ENCODE measurements at regions not wholly inside any gene's neighbourhood (a gene's known extent, or its start where the extent isn't known, plus 50 kb on each side); places are given as distances from the start of the nearest gene placed in this dataset.

- Histone ChIP-seq H3K9ac (ENCODE audit: low read depth in 1 of 2, low read length in 2 of 2) (no peak overlapping the region), H3K27ac (ENCODE audit: low read depth in 1 of 2, low read length in 2 of 2) (no peak overlapping the region), H3K36me3 (ENCODE audit: control insufficient read depth in 4 of 4, insufficient read depth in 3 of 4, low read depth in 1 of 4, low read length in 3 of 4) (no peaks in the 10 kb centered on the region), H3K4me1 (ENCODE audit: control insufficient read depth in 4 of 4, insufficient read depth in 4 of 4, low read length in 3 of 4) (no peaks in the 10 kb centered on the region), H3K4me3 (ENCODE audit: low read depth in 1 of 3, low read length in 3 of 3) (no peak overlapping the region), H3K9me3 (ENCODE audit: control insufficient read depth in 4 of 4, low read length in 3 of 4) (peaks cover 0 to 3% (median 0%) of the 10 kb centered on the region in 4 donors), H3K27me3 (ENCODE audit: control insufficient read depth in 4 of 4, insufficient read depth in 4 of 4, low read length in 3 of 4) (no peaks in the 10 kb centered on the region)
- TF ChIP-seq HNF4A (conservative IDR thresholded peaks at IDR 0.05), result no peak
- no peak for TF ChIP-seq NR2F2 (IDR thresholded peaks at IDR 0.05)
- TF ChIP-seq SP1 (IDR thresholded peaks at IDR 0.05), result no peak
- no peak for TF ChIP-seq RAD21 (IDR thresholded peaks at IDR 0.05)
- no peak for TF ChIP-seq JUND (IDR thresholded peaks at IDR 0.05)
- no peak for TF ChIP-seq YY1 (IDR thresholded peaks at IDR 0.05)
- TF ChIP-seq MAX (IDR thresholded peaks at IDR 0.05), result no peak
- no peak for TF ChIP-seq HNF4G (IDR thresholded peaks at IDR 0.05)
- no peak for TF ChIP-seq EGR1 (IDR thresholded peaks at IDR 0.05; ENCODE audit: low read depth in 2 of 2)
- no peak for TF ChIP-seq TAF1 (conservative IDR thresholded peaks at IDR 0.05)
- no peak for TF ChIP-seq RXRA (IDR thresholded peaks at IDR 0.05)
- no peak for TF ChIP-seq CTCF (IDR thresholded peaks at IDR 0.05; ENCODE audit: low read depth, low read length, missing input control)
- TF ChIP-seq FOXA2 (IDR thresholded peaks at IDR 0.05), result no peak
- TF ChIP-seq GABPA (IDR thresholded peaks at IDR 0.05 in 1 of 2, conservative IDR thresholded peaks at IDR 0.05 in 1 of 2), result no peak
- TF ChIP-seq REST (IDR thresholded peaks at IDR 0.05), result no peak
- no peak for TF ChIP-seq ZBTB33 (IDR thresholded peaks at IDR 0.05)
- 92% methylated on average over 1 of the region's 1 CpG for WGBS
- no peak for DNase-seq (ENCODE audit: low spot score)
Observed at GRCh38 chr2:228878138-228878537, 392.9 kb downstream of the PID1 start.

GRCh38 chr2:228876276-228876675 lies 394.8 kb downstream of the PID1 start:
- Histone ChIP-seq H3K4me3 (ENCODE audit: low read depth in 1 of 3, low read length in 3 of 3) (no peak overlapping the region), H3K36me3 (ENCODE audit: control insufficient read depth in 4 of 4, insufficient read depth in 3 of 4, low read depth in 1 of 4, low read length in 3 of 4) (no peaks in the 10 kb centered on the region), H3K9me3 (ENCODE audit: control insufficient read depth in 4 of 4, low read length in 3 of 4) (peaks cover 0 to 2% (median 0%) of the 10 kb centered on the region in 4 donors), H3K27me3 (ENCODE audit: control insufficient read depth in 4 of 4, insufficient read depth in 4 of 4, low read length in 3 of 4) (no peaks in the 10 kb centered on the region), H3K4me1 (ENCODE audit: control insufficient read depth in 4 of 4, insufficient read depth in 4 of 4, low read length in 3 of 4) (no peaks in the 10 kb centered on the region), H3K27ac (ENCODE audit: low read depth in 1 of 2, low read length in 2 of 2) (no peak overlapping the region), H3K9ac (ENCODE audit: low read depth in 1 of 2, low read length in 2 of 2) (no peak overlapping the region)
- WGBS, result 72% methylated on average over 2 of the region's 2 CpGs
- DNase-seq (ENCODE audit: low spot score), result no peak
- TF ChIP-seq SP1 (IDR thresholded peaks at IDR 0.05) (no peak), RAD21 (IDR thresholded peaks at IDR 0.05) (no peak), MAX (IDR thresholded peaks at IDR 0.05) (no peak), YY1 (IDR thresholded peaks at IDR 0.05) (no peak), ZBTB33 (IDR thresholded peaks at IDR 0.05) (no peak), JUND (IDR thresholded peaks at IDR 0.05) (no peak), EGR1 (IDR thresholded peaks at IDR 0.05; ENCODE audit: low read depth in 2 of 2) (no peak), HNF4G (IDR thresholded peaks at IDR 0.05) (no peak), TAF1 (conservative IDR thresholded peaks at IDR 0.05) (no peak), ATF3 (IDR thresholded peaks at IDR 0.05) (no peak), REST (IDR thresholded peaks at IDR 0.05) (no peak), GABPA (IDR thresholded peaks at IDR 0.05 in 1 of 2, conservative IDR thresholded peaks at IDR 0.05 in 1 of 2) (no peak), NR2F2 (IDR thresholded peaks at IDR 0.05) (no peak), HNF4A (conservative IDR thresholded peaks at IDR 0.05) (no peak)

All from liver (tissue), 8 donors.